IMR-90 (cell line): ENCODE measurements at regions not wholly inside any gene's neighbourhood (a gene's known extent, or its start where the extent isn't known, plus 50 kb on each side); places are given as distances from the start of the nearest gene placed in this dataset.

Source experiments
- ATAC-seq: fragments of 200-7000 bp; cut with Tn5 transposase; 2 replicates; pipeline ENCODE4 v1.9.1; 2020; ENCODE audit warnings: low read depth, mild to moderate bottlenecking, moderate library complexity
- BruUV-seq: library from RNA; stranded (reverse); fragments of 400-500 nt; replicated peaks from 2 replicates; lab custom pipeline; 2021; lab: Mats Ljungman, UMichigan
- CTCF ChIA-PET: fragments of 300-600 bp; formaldehyde crosslinking; extraction: SDS; loops from one replicate; lab custom pipeline; 2021; ENCODE audit warnings: antibody characterized with exemption; lab: Yijun Ruan, JAX
- POLR2A ChIA-PET: fragments of 300-600 bp; sonication (Branson Sonifier 250); formaldehyde crosslinking; loops from one replicate; lab custom pipeline; 2022; ENCODE audit warnings: antibody characterized with exemption; ENCODE audit not compliant: unreplicated experiment; lab: Charles Lee
- DNase-seq: peaks from one replicate; pipeline ENCODE4 v3.0.0; 2013
- H2AFZ ChIP-seq: replicated peaks from 2 replicates; pipeline ENCODE3; 2013; ENCODE audit warnings: low read length, mild to moderate bottlenecking; ENCODE audit not compliant: poor library complexity
- H2AK5ac ChIP-seq: 2 replicates; pipeline ENCODE4 v1.6.1; 2013; ENCODE audit warnings: low read depth, low read length, inconsistent platforms
- H2AK9ac ChIP-seq: replicated peaks from 2 replicates; pipeline ENCODE3; 2013; ENCODE audit warnings: mild to moderate bottlenecking, low read depth, low read length, moderate library complexity; ENCODE audit not compliant: poor library complexity
- H2BK120ac ChIP-seq: 2 replicates; pipeline ENCODE4 v1.6.1; 2013; ENCODE audit warnings: low read depth, low read length, inconsistent platforms
- H2BK15ac ChIP-seq: 3 replicates; pipeline ENCODE4 v1.6.1; 2013; ENCODE audit warnings: low read depth, low read length, inconsistent platforms
- H2BK20ac ChIP-seq: 2 replicates; pipeline ENCODE4 v1.6.1; 2013; ENCODE audit warnings: low read depth, mild to moderate bottlenecking, inconsistent platforms, low read length, moderate library complexity
- H2BK5ac ChIP-seq: 2 replicates; pipeline ENCODE4 v1.6.1; 2013; ENCODE audit warnings: mild to moderate bottlenecking, low read depth, low read length, inconsistent platforms; ENCODE audit not compliant: poor library complexity, severe bottlenecking
- H3K14ac ChIP-seq: replicated peaks from 2 replicates; pipeline ENCODE4 v1.6.1; 2013; ENCODE audit warnings: low read depth, low read length, inconsistent platforms
- H3K18ac ChIP-seq: 2 replicates; pipeline ENCODE4 v1.6.1; 2013; ENCODE audit warnings: low read depth, low read length, control low read depth
- H3K23ac ChIP-seq: 2 replicates; pipeline ENCODE4 v1.6.1; 2013; ENCODE audit warnings: low read depth, low read length, inconsistent platforms
- H3K27ac ChIP-seq: 2 replicates; pipeline ENCODE4 v1.5.1; 2013; ENCODE audit warnings: mild to moderate bottlenecking, control low read depth, low read length; ENCODE audit not compliant: insufficient read depth
- H3K27me3 ChIP-seq: 2 replicates; pipeline ENCODE4 v1.6.1; 2013; ENCODE audit warnings: low read length; ENCODE audit not compliant: control insufficient read depth, insufficient read depth
- H3K36me3 ChIP-seq: 2 replicates; pipeline ENCODE4 v1.6.1; 2013; ENCODE audit warnings: low read length, mixed read lengths; ENCODE audit not compliant: control insufficient read depth, insufficient read depth
- H3K4ac ChIP-seq: 2 replicates; pipeline ENCODE4 v1.6.1; 2013; ENCODE audit warnings: low read depth, low read length, inconsistent platforms
- H3K4me1 ChIP-seq: 2 replicates; pipeline ENCODE4 v1.6.1; 2013; ENCODE audit warnings: low read length, mixed read lengths; ENCODE audit not compliant: control insufficient read depth, insufficient read depth
- H3K4me2 ChIP-seq: 2 replicates; pipeline ENCODE4 v1.6.1; 2013; ENCODE audit warnings: low read depth, mild to moderate bottlenecking, control low read depth, low read length, moderate library complexity
- H3K4me3 ChIP-seq: 2 replicates; pipeline ENCODE4 v1.5.1; 2013; ENCODE audit warnings: low read depth, mild to moderate bottlenecking, control low read depth, low read length, moderate library complexity; ENCODE audit not compliant: insufficient read depth
- H3K56ac ChIP-seq: 2 replicates; pipeline ENCODE4 v1.6.1; 2013; ENCODE audit warnings: low read length, inconsistent platforms; ENCODE audit not compliant: insufficient read depth; ENCODE audit errors: extremely low read depth
- H3K79me1 ChIP-seq, 2 experiments: 2 replicates each; pipeline ENCODE4 v1.6.1; 2013; ENCODE audit warnings: low read length in 2 of 2, inconsistent platforms in 1 of 2, low read depth in 1 of 2
- H3K9ac ChIP-seq: 2 replicates; pipeline ENCODE4 v1.6.1; 2013; ENCODE audit warnings: low read depth, low read length, control low read depth
- H3K9me1 ChIP-seq: 2 replicates; pipeline ENCODE4 v1.6.1; 2013; ENCODE audit warnings: low read length, inconsistent platforms; ENCODE audit not compliant: insufficient read depth
- H3K9me3 ChIP-seq: 2 replicates; pipeline ENCODE4 v1.6.1; 2013; ENCODE audit warnings: low read length; ENCODE audit not compliant: control insufficient read depth, insufficient read depth
- H4K20me1 ChIP-seq: 2 replicates; pipeline ENCODE4 v1.6.1; 2013; ENCODE audit warnings: low read length, inconsistent platforms; ENCODE audit not compliant: insufficient read depth
- H4K5ac ChIP-seq: 2 replicates; pipeline ENCODE4 v1.6.1; 2013; ENCODE audit warnings: mild to moderate bottlenecking, low read depth, low read length, control low read depth
- H4K8ac ChIP-seq, 2 experiments: 2 replicates each; pipeline ENCODE4 v1.6.1; 2013; ENCODE audit warnings: low read depth in 2 of 2, low read length in 2 of 2, control low read depth in 1 of 2, inconsistent platforms in 1 of 2
- H4K91ac ChIP-seq: 2 replicates; pipeline ENCODE4 v1.6.1; 2013; ENCODE audit warnings: low read depth, low read length, inconsistent platforms; ENCODE audit not compliant: insufficient read depth
- BHLHE40 ChIP-seq: fragments of 150-350 bp; IDR thresholded peaks from 2 replicates; pipeline ENCODE4 v1.6.1; 2016; ENCODE audit warnings: mild to moderate bottlenecking, low read depth, low read length
- CEBPB ChIP-seq: IDR thresholded peaks from 2 replicates; pipeline ENCODE4 v1.6.1; 2012; ENCODE audit warnings: low read depth, low read length, improper control_type of control experiment
- CHD1 ChIP-seq: IDR thresholded peaks from 2 replicates; pipeline ENCODE4 v1.6.1; 2012; ENCODE audit warnings: low read depth, low read length, improper control_type of control experiment
- FOS ChIP-seq: fragments of 150-350 bp; IDR thresholded peaks from 2 replicates; pipeline ENCODE4 v1.6.1; 2016; ENCODE audit warnings: low read depth, low read length
- MAFK ChIP-seq: IDR thresholded peaks from 2 replicates; pipeline ENCODE4 v1.6.1; 2012; ENCODE audit warnings: low read depth, low read length, improper control_type of control experiment
- MAZ ChIP-seq: IDR thresholded peaks from 2 replicates; pipeline ENCODE4 v1.6.1; 2012; ENCODE audit warnings: low read depth, mild to moderate bottlenecking, low read length, improper control_type of control experiment, moderate library complexity, borderline replicate concordance
- MXI1 ChIP-seq: IDR thresholded peaks from 2 replicates; pipeline ENCODE4 v1.6.1; 2012; ENCODE audit warnings: low read depth, mild to moderate bottlenecking, low read length, moderate library complexity, borderline replicate concordance
- NFE2L2 ChIP-seq: fragments of 150-350 bp; IDR thresholded peaks from 2 replicates; pipeline ENCODE4 v1.6.1; 2016; ENCODE audit warnings: low read depth, mild to moderate bottlenecking, low read length
- POLR2A ChIP-seq: IDR thresholded peaks from 2 replicates; pipeline ENCODE4 v1.6.1; 2012; ENCODE audit warnings: mild to moderate bottlenecking, low read depth, low read length
- RAD21 ChIP-seq: IDR thresholded peaks from 2 replicates; pipeline ENCODE4 v1.6.1; 2012; ENCODE audit warnings: low read length, improper control_type of control experiment
- RCOR1 ChIP-seq: IDR thresholded peaks from 2 replicates; pipeline ENCODE4 v1.6.1; 2012; ENCODE audit warnings: mild to moderate bottlenecking, low read length, improper control_type of control experiment; ENCODE audit not compliant: insufficient replicate concordance
- RFX5 ChIP-seq: IDR thresholded peaks from 2 replicates; pipeline ENCODE4 v1.8.0; 2012; ENCODE audit warnings: low read depth, mild to moderate bottlenecking, low read length, moderate library complexity
- WGBS, 2 experiments: methylation state at CpG; one replicate each; pipeline versions ENCODE4 v1.1.5 to v1.1.7; 2013; ENCODE audit warnings: missing lambda C conversion rate in 2 of 2; ENCODE audit not compliant: insufficient read length in 1 of 2; ENCODE audit errors: extremely low coverage in 2 of 2; 5-methylcytosine and 5-hydroxymethylcytosine counted together
- dilution Hi-C: fragments of 300-500 bp; cut with HindIII; formaldehyde crosslinking; loops from one replicate; pipeline ENCODE4 v1.14.3; 2018; ENCODE audit warnings: low sequenced_read_pairs; ENCODE audit not compliant: unreplicated experiment
- in situ Hi-C: fragments of 300-500 bp; cut with MboI; formaldehyde crosslinking; loops from 3 replicates; pipeline ENCODE4 v1.14.3; 2019; ENCODE audit warnings: low sequenced_read_pairs, inconsistent platforms, mixed read lengths
- intact Hi-C: fragments of 100-400 bp; cut with micrococcal nuclease; formaldehyde crosslinking; loops from 2 replicates; pipeline ENCODE4 v1.10.0; 2022
- TF ChIP-seq, protein P1 (sequence below): fragments of 150-350 bp; IDR thresholded peaks from 2 replicates; pipeline ENCODE4 v1.6.1; 2016; ENCODE audit warnings: low read depth, mild to moderate bottlenecking, low read length, moderate library complexity, borderline replicate concordance
- TF ChIP-seq, protein P2 (sequence below): fragments of 150-350 bp; IDR thresholded peaks from 2 replicates; pipeline ENCODE4 v1.6.1; 2017; ENCODE audit warnings: mild to moderate bottlenecking, antibody characterized with exemption, low read length, low read depth
- TF ChIP-seq, protein P3 (sequence below): conservative IDR thresholded peaks from 2 replicates; pipeline ENCODE4 v1.5.1; 2012; ENCODE audit warnings: mild to moderate bottlenecking, low read depth, low read length, improper control_type of control experiment

DNA sequence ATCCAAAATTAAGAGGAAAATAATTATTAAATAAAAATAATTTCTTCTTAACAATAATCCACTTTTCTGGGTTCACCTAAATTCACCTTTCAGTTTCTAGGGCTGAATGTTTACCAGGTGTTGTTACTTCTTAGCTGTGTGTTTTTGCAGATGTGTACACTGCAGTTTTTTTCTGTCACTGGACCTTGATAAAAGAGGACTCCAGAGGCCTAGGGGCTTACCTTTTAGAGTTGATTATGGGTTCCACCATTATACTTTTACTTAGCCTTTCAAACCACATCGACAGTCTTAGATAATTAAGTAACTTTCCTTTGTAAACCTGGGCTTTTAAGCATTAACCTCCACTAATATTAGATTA, 766.5 kb downstream of the BCKDHB start:
- dilution Hi-C loops (no loop called here), in situ Hi-C loops (no loop called here), intact Hi-C loops (no loop called here)
- Histone ChIP-seq H3K23ac (no peak overlapping the region), H3K79me1 (no peaks in the 10 kb centered on the region), H3K9me3 (no peaks in the 10 kb centered on the region), H3K4me2 (no peak overlapping the region), H3K4me1 (no peaks in the 10 kb centered on the region), H3K9ac (no peak overlapping the region), H2BK120ac (no peak overlapping the region), H3K9me1 (no peaks in the 10 kb centered on the region), H3K4me3 (no peak overlapping the region), H4K20me1 (no peaks in the 10 kb centered on the region), H2AK5ac (no peak overlapping the region), H3K4ac (no peak overlapping the region), H2AK9ac (no peak overlapping the region), H3K27ac (no peak overlapping the region), H2AFZ (no peak overlapping the region), H2BK5ac (no peak overlapping the region), H3K14ac (no peak overlapping the region), H3K18ac (no peak overlapping the region), H3K56ac (no peak overlapping the region), H2BK15ac (no peak overlapping the region), H3K27me3 (no peaks in the 10 kb centered on the region), H4K8ac (no peak overlapping the region), H3K36me3 (no peaks in the 10 kb centered on the region), H4K91ac (no peak overlapping the region), H4K5ac (no peak overlapping the region), H2BK20ac (no peak overlapping the region)
- no peak for ATAC-seq
- no peak for TF ChIP-seq FOS
- no peak for TF ChIP-seq NFE2L2
- no peak for TF ChIP-seq POLR2A
- TF ChIP-seq, protein P1, sequence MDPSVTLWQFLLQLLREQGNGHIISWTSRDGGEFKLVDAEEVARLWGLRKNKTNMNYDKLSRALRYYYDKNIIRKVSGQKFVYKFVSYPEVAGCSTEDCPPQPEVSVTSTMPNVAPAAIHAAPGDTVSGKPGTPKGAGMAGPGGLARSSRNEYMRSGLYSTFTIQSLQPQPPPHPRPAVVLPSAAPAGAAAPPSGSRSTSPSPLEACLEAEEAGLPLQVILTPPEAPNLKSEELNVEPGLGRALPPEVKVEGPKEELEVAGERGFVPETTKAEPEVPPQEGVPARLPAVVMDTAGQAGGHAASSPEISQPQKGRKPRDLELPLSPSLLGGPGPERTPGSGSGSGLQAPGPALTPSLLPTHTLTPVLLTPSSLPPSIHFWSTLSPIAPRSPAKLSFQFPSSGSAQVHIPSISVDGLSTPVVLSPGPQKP, result no peak
- TF ChIP-seq CEBPB, result no peak
- TF ChIP-seq BHLHE40, result no peak
- no peak for TF ChIP-seq MAFK
- TF ChIP-seq MXI1, result no peak
- TF ChIP-seq MAZ, result no peak
- TF ChIP-seq, protein P2, sequence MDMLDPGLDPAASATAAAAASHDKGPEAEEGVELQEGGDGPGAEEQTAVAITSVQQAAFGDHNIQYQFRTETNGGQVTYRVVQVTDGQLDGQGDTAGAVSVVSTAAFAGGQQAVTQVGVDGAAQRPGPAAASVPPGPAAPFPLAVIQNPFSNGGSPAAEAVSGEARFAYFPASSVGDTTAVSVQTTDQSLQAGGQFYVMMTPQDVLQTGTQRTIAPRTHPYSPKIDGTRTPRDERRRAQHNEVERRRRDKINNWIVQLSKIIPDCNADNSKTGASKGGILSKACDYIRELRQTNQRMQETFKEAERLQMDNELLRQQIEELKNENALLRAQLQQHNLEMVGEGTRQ, result no peak
- no peak for TF ChIP-seq RAD21
- TF ChIP-seq CHD1, result no peak
- TF ChIP-seq RFX5, result no peak
- TF ChIP-seq RCOR1, result no peak
- TF ChIP-seq, protein P3, sequence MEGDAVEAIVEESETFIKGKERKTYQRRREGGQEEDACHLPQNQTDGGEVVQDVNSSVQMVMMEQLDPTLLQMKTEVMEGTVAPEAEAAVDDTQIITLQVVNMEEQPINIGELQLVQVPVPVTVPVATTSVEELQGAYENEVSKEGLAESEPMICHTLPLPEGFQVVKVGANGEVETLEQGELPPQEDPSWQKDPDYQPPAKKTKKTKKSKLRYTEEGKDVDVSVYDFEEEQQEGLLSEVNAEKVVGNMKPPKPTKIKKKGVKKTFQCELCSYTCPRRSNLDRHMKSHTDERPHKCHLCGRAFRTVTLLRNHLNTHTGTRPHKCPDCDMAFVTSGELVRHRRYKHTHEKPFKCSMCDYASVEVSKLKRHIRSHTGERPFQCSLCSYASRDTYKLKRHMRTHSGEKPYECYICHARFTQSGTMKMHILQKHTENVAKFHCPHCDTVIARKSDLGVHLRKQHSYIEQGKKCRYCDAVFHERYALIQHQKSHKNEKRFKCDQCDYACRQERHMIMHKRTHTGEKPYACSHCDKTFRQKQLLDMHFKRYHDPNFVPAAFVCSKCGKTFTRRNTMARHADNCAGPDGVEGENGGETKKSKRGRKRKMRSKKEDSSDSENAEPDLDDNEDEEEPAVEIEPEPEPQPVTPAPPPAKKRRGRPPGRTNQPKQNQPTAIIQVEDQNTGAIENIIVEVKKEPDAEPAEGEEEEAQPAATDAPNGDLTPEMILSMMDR, result no peak
- CTCF ChIA-PET, result no interaction called here
- DNase-seq, result no peak
- no CpG with 5 or more reads among the region's 1 CpG for WGBS, 2 experiments
- POLR2A ChIA-PET, result no interaction called here
- no TSS peak for BruUV-seq
